Stimulated activated CD8-positive, alpha-beta memory T cell treated with anti-CD3 and anti-CD28 coated beads, Interleukin-7, amount 100 ng/mL, for 4 hours (primary cell): ENCODE measurements at regions not wholly inside any gene's neighbourhood (a gene's known extent, or its start where the extent isn't known, plus 50 kb on each side); places are given as distances from the start of the nearest gene placed in this dataset.

Source experiments
- DNase-seq, 2 donors: peaks; one replicate each; pipeline ENCODE4 v3.0.0-alpha.2; 2020; ENCODE audit warnings: low read depth in 2 of 2

- no peak for DNase-seq
Measured at GRCh38 chr1:232282498-232282897, 347.4 kb downstream of the SIPA1L2 start.

- DNase-seq: no peak
Measured at GRCh38 chr1:232280910-232281309, 349.0 kb downstream of the SIPA1L2 start.

- no peak for DNase-seq
Measured at GRCh38 chr1:232279909-232280400, 350.0 kb downstream of the SIPA1L2 start.

- no peak for DNase-seq
Measured at GRCh38 chr1:232278925-232279324, 351.0 kb downstream of the SIPA1L2 start.

GRCh38 chr1:232276651-232277050, 353.3 kb downstream of the SIPA1L2 start:
- DNase-seq: no peak

- no peak for DNase-seq
Measured at GRCh38 chr1:232274999-232275710, 354.8 kb downstream of the SIPA1L2 start.

GRCh38 chr1:232274236-232274855, 355.6 kb downstream of the SIPA1L2 start:
- DNase-seq: no peak

- no peak for DNase-seq
Measured at GRCh38 chr1:232273011-232273410, 356.9 kb downstream of the SIPA1L2 start.

GRCh38 chr1:232271991-232272589, 357.8 kb downstream of the SIPA1L2 start:
- no peak for DNase-seq

GRCh38 chr1:232271299-232271698, 358.6 kb downstream of the SIPA1L2 start:
- DNase-seq: no peak

GRCh38 chr1:232269988-232270387, 359.9 kb downstream of the SIPA1L2 start:
- DNase-seq: no peak

GRCh38 chr1:232267837-232268598, 361.9 kb downstream of the SIPA1L2 start:
- no peak for DNase-seq

- no peak for DNase-seq
Measured at GRCh38 chr1:232267092-232267836, 362.7 kb downstream of the SIPA1L2 start.

GRCh38 chr1:232263452-232263851, 366.5 kb downstream of the SIPA1L2 start:
- DNase-seq: no peak

- no peak for DNase-seq
Measured at GRCh38 chr1:232262991-232263390, 366.9 kb downstream of the SIPA1L2 start.

GRCh38 chr1:232260861-232261260, 369.1 kb downstream of the SIPA1L2 start:
- DNase-seq: no peak

- no peak for DNase-seq
Measured at GRCh38 chr1:232260045-232260444, 369.9 kb downstream of the SIPA1L2 start.

GRCh38 chr1:232259333-232259732, 370.6 kb downstream of the SIPA1L2 start:
- DNase-seq: no peak

- no peak for DNase-seq
Measured at GRCh38 chr1:232252546-232253118, 377.3 kb downstream of the SIPA1L2 start.

GRCh38 chr1:232250838-232251237, 379.1 kb downstream of the SIPA1L2 start:
- no peak for DNase-seq
